Posterior cingulate gyrus (tissue), 11 donors: ENCODE measurements at regions not wholly inside any gene's neighbourhood (a gene's known extent, or its start where the extent isn't known, plus 50 kb on each side); places are given as distances from the start of the nearest gene placed in this dataset.

ENCODE experiments used
- DNase-seq, 10 donors: peaks; one replicate each; pipeline versions ENCODE4 v3.0.0 to v3.0.0-alpha.2; 2020 to 2021; ENCODE audit warnings: mixed read lengths in 3 of 10
- intact Hi-C: fragments of 100-400 bp; cut with DNase I; formaldehyde crosslinking; loops from one replicate; pipeline ENCODE4 v1.15.1; 2023

DNA sequence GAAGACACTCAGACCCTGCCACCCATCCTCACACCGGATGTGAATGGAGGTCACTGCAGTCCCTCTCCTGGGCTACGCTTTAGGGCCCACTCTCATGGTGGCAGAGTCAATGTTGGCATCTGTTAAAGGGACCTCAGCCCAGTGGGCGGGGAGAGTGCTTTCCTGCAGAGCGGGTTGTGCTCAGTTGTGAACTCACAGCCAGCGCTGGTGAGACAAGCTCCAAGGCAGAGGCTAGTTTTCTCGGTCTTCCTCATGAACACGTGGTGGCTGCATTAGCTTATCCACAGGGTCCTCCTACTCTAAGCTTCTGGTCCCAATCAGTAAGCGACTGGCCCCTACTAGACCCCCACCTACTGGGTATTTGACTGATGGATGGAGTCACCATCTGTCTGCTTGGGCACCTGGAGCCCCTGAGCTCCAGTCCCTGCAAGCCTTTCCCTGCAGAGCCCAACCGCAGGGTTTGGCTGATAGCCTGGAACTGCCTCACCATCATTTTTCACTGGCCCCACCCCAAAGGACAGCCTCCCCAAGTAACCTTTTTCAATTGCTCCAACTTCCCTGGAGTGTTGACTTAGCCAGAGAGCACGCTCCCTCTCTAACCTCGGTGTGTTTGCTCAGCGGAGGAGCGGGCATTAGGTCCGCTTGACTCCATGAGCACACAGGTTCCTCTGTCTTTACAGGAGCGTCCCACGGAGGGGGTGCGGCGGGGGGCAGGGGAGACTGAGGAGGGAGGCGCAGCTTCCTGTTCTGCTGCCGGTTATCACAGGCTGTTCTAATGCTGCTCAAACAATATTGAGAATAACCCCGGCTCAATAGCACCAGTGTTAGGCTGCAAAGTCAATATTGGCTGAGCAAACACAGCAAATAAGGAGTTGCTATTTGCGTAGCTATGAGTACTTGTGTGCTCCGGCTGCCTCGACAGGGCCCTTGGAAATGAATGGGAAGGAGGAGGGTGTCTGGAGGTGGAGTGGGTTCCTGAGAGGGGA, 141.7 kb downstream of the RPLP1 start:
- DNase-seq = no peak
- intact Hi-C loops = no loop called here

DNA sequence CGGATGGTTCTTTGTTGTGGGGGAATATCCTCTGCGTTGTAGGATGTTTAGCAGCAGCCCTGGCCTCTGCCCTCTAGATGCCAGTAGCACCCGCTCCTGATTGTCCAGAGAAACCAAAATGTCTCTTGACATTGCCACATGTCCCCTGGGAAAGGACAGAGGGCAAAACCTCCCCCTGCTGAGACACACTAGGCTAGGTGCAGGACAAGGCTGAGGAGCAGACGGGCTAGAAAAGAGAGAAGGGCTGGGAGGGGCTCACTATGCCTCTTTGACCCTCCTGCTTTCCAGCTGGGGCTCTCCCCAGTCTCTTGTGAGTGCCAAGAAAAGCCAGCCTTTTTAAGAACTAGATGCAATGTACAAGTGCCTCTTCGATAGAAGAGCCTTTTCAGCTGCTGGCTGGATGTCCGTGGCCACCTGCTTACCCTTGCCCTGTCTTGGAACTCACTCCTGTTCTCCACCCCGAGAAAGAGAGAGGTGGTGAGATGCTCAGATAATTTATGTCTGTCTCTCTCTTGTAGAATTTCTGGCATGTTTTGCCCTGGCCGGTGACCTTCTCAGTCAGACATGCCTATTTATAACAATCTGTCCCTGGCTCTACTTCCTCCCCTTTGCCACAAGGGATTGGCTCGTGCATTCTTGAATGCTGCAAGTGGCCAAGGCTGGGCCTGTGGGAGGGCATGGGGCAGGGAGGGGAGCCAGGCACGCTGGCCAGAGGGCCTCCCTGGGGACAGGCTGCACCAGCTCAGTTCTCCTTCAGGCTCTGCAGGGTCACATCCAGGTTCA, 142.6 kb downstream of the RPLP1 start:
- intact Hi-C loops = no loop called here
- DNase-seq = peak in 1 of 10 donors; percentile 80

DNA sequence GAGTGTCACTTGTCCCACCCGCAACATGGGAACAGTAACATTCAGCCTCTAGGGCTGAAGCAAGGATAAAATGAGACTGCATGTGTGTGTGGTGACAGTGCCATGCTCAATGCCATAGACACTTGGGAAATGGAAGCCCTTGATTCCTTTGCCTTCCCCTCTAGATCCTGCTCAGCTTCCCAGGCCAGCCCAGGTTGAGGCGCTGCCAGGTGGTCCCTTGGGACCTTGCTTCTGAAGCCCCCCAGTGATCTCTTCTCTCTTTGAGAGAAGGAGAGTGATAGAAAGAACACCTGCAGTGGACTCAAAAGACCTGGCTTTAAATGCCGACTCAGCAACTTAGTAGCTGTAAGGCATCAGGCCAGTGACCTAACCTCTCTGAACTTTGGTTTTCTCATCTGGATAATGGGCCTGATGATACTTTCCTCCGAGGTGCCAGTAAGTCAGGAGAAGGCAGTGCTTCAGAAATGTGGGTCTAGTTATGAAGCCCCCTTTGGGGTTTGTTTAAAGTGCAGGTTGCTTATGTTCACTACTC, 144.5 kb downstream of the RPLP1 start:
- no peak for DNase-seq
- intact Hi-C loops = no loop called here

DNA sequence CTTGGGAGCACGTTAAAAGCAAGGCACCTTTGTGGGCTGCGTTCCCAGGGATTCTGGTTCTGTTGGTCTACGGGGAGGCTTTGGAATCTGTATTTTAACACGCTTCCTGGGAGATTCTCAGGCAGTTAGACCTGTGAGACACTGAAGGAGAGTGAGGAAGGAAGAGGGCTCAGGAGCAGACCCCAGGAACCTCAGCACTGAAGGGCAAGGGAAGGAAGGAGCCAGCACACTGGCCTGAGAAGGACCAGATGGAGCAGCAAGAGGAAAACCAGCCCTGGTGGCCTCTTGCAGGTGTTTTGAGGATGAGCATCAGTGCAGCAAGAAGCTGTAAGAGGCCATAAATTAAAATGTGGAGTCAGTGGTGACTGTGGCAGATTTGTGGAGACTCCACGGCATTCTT, 146.7 kb downstream of the RPLP1 start:
- intact Hi-C loops = no loop called here
- DNase-seq = no peak

DNA sequence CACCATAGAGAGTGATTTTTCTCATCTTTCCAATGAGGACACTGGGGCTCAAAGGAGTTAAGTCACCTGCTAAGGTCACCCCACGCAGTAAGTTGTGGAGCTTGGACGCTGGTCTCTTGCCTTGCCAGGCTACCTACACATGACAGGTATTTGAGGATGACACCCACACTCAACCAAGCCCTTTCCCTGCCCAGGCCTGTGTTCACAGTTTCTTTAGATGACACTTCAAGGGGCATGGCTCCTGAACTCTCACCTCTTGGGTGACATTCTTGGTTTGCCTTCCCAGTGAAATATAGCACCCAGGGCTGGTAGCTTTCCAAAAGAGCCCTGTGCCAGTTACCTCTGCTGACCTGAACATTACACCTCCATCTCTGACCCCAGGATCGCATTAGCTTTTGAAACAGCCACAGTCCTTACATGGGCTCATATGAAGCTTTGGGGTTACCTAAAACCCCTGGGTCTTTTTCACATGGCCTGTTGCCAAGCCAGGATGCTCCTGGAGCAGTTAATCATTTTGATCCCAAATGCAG, 148.0 kb downstream of the RPLP1 start:
- intact Hi-C loops = no loop called here
- no peak for DNase-seq

DNA sequence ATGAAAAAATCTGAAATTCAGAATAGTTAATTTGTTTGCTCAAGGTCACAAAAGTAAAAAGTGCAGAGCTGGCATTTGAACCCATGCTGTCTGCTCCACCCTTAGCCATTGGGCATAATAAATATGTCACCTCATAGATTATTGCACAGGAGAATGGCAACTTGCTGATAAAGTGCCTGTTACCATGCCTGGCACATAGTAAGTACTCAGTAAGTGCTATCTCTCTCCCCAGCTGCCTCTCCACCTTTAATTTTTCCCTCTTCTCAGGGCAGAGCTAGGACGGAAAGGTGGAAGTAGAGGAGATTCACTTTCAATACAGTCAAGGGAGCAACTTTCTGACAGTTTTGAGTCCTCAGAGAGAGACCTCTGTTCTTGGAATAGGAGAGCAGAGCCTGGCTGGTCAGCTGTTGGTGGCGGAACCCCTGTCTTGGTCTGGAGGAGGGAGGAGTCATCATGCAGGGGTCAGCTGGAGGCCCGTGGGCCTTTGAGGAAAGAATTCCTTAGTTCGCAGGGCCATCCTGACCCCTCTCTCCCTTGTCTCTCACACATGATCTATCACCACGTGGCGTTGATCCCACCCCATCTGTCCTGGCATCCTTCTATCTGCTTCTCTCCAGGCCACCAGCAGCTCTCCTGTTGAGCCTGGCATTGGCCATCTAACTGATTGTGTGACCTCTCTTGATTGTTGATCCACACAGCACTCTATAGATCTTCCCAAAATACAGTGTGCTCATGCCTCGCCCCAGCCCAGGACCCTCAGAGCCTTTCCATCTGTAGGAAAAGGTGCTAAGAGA, 149.3 kb downstream of the RPLP1 start:
- intact Hi-C loops = no loop called here
- no peak for DNase-seq

DNA sequence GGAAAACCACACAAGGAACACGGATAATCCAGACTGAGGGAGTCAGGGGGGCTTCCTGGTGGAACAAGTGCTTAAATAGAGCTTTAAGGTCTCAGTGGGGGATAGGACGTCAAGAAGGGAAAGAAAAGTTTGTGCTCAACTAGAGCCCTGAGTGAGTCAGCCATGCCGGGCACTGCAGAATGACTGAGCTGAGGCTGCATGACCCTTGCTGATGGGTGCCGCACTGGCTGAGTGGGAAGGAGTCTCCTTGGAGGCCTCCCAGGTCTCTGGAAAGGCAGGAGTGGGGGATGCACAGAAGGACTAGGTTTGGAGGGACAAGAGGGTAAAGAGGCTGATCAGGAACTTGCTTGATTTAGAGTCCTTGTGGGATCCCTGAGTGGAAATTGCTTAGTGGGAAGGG, 150.3 kb downstream of the RPLP1 start:
- intact Hi-C loops = no loop called here
- DNase-seq = no peak

DNA sequence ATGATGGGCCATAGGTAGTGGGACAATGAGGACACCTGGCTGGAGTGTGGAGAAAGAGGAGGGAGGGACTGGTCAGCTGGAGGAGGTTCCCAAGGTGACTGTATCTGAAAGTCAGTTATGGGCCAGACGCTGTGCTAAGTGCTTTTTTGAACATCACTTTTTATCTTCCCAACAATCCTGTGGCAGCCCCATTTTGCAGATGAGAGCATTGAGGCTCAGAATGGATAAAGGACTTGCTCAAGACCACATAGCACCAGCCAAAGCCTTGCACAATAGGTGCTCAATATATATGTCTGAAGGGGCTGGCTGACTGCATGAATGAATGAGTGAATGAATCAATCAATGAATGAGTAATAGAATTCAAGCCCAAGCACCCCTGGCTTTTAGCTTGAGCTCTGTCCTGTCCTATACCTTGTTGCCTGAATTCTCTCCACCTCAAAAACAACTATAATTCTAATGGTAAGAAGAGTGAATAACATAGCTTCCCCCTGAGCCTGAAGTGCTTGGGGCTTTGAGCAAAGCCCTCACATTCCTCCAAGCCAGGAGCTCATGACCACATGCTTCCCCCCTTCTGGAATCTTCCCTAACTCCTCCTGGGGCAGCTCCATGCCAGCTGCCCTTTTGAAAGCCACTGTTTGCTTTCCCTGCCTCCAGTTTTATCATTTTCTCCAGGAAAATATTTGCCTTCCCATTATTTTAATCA, 150.9 kb downstream of the RPLP1 start:
- intact Hi-C loops = no loop called here

DNA sequence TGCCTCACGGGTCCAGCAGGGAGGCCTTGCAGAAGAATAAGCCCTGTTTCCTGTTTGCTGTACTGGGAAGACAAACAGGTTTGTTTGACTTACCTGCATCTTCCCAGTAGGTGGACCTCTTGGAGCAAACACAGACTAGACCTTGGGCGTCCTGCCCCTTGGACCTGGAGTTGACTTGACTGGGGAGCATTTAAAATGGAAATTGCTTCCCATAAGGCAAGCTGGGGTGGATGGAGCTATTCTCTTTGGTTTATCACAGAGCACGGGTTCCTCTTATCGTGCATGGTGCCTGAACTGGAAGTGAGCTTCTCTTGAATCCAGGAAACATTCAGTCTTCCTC, 151.4 kb downstream of the RPLP1 start:
- intact Hi-C loops = no loop called here
- DNase-seq = no peak

More for the DNA sequence above, 150.9 kb downstream of the RPLP1 start:
- no peak for DNase-seq

DNA sequence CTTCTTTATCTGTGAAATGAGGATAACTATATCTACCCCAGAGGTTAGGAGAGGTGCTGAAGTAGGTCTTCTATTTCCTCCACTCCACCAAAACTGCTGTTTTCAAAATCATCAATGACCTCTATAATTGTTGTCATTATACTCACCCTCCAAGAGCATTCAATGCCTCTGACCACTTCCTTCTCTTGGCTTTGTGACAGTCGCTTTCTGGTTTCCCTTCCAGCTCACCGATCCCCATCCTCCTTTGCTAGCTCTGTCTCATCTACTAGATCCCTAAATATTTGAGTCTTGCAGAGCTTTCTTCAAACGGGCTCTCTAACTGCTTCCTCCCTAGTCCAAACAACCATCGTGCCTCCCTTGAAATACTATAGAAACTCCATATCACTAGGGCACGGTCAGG, 153.5 kb downstream of the RPLP1 start:
- no peak for DNase-seq
- intact Hi-C loops = no loop called here

DNA sequence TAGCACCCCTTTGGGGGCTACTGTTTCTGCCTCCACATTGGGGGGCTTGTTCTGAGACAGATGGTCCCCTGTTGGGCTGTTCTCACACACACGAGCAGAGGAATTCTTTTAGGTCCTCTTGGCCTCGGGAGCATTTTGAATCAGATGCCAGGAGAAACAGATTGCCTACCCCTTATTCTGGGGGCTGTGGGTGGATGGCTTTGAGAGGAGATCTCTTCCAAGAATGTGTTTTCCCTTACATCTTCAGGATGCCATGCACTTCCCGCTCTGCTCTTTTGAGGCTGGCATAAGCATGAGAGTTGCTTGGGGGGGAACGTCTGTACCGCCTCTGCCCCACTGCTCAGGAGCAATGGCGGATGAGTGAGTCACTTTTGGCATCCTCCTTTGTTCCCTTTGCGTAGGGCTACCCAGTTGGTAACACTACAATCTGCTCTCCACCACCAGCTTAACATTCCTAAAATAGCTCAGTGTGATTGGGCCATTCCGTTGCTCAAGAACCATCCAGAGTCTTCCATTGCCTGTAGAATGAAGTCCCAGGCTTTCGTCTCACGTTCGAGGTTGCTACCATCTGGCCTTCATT, 154.4 kb downstream of the RPLP1 start:
- intact Hi-C loops = no loop called here

DNA sequence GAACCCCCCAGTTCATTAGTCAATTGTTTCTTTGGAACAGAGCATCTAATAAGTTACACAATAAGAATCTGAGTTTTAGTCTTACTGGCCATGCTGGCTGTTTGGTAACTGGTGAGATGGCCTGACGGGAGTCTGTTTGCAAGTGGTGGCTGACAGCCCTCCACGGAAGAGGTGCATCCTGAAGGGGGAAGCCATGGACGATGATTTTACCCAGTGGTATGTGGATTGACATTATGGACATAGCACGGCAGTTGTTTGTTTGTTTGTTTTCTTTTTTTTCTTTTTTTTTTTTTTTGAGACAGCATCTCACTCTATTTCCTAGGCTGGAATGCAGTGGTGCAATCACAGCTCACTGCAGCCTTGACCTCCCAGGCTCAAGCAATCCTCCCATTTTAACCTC, 156.0 kb downstream of the RPLP1 start:
- DNase-seq = no peak
- intact Hi-C loops = no loop called here

More for the DNA sequence above, 154.4 kb downstream of the RPLP1 start:
- DNase-seq = peak in 6 of 10 donors; percentile 25 to 90 (median 54)

DNA sequence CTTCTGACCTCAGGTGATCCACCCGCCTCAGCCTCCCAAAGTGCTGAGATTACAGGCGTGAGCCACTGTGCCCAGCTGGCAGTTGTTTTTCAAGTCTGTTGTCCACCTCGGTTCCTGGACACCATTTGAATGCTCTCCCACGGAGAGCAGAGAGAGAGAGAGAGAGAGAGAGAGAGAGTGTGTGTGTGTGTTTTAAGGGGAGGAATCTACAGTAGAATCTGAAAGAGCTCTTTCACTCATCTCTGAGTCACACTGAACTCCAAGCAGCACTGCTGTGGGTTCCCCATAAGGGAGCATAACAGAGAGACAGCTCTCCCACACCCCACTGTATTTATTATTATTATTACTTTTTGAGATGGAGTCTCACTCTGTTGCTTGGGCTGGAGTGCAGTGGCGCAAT, 156.6 kb downstream of the RPLP1 start:
- intact Hi-C loops = no loop called here
- DNase-seq = no peak

DNA sequence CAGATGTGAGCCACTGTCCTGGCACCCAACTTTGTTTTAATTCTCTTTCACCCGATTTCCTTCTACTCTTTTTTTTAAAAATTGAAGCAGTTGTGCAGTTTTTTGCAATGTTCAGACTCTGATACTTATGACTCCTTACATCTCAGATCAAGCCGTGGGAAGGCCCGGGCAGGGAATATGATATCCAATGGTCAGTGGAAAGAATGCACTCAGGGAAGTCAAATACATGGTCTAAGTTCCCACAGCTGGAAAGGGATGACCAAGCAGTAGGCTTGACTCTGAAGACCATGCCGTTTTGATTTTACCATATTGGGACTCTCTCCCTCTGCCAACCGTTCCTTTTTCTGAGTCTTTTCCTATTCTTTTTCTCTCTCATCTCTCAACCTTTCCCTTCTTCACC, 157.2 kb downstream of the RPLP1 start:
- DNase-seq = no peak
- intact Hi-C loops = no loop called here

DNA sequence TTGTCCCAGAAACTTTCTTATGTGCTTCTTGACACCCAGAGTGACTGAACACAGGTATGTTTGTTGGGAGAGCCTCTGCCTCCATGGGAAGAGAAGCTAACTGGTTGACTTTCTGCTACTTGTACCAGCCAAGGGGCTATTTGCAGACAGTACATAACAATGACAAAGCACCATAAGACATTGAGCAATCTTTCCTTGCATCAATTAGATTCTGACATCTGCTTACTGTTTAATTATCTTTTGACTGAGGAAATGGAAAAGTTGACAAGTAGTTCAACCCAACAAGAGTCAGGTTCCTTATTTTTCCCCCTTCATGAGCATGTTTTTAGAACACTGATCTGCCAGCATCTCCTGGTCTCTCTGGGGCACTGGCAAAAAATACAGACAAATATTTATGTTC, 157.7 kb downstream of the RPLP1 start:
- no peak for DNase-seq
- intact Hi-C loops = no loop called here

DNA sequence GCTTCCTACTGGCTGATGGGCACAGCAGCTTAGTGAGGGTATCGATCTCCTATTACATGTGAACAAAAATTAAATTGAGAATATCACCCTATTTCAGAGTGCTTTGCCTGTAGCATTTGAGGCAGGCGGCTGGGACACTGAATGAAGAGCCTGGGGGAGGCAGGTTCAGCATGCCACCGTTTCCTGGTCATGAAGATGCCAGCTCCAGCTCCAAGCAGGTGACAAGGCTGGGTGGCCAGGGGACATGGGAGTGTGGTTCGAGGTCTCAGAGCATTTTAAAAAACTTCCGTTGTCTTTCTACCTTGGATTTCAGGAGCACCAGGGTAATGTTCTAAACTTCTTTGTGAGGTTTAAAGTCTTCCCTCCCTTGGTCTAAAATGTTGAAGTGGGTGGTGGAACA, 158.2 kb downstream of the RPLP1 start:
- DNase-seq = no peak
- intact Hi-C loops = no loop called here

DNA sequence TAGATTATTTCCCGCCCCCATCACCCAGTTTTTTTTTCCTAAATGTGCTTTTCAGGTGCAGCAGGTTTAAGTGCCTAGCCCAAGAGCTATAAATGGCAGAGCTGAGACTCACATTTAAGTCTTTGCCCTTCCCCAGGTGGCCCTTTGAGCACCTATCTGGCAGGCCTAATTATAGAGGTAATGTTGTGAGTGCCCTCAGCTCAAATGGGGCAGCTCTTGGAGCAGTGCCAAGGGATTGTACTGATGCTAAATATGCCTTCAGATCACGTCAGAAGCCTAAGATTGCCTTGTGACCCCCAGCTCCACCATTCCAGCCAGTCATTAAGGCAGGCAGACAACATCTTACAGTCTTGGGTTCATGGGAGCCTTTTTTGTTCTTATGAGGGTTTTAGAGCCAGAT, 159.5 kb downstream of the RPLP1 start:
- intact Hi-C loops = no loop called here
- DNase-seq = no peak

DNA sequence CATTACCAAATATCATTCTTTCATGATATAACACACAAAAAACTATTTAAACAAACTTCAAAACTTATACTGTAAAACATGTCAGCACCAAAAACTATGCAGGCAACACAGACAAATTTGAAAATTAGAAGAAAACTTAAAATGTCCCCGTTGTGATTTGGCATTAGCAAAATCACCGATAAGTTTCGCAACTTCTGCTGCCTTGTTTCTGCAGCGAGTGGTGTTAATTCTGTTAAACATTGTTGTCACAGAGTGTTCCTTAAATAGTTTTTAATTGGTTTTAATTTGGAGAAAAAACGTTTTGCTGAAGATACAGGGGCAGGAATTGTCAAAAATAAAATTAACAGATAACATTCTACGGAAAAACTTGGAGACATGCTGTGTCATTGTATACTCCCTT, 160.6 kb downstream of the RPLP1 start:
- no peak for DNase-seq
- intact Hi-C loops = no loop called here

DNA sequence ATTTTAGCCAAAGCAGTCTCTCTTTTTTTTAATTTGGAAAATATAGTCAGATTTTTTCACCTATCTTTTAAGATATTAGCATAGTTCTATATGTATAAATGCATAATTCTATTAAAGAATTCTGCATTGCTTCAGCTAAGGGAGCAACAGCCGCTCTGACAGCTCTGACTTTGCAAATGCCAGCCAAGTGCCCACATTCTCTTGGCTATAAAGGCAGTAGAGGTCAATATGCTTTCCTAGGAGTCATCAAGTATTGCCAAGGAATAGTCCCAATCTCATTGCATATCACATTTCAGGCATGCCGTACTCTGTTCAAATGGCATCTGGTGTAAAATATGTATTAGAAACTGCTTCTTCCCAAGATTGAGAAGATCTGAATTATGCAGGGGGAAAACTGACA, 161.4 kb downstream of the RPLP1 start:
- DNase-seq = no peak
- intact Hi-C loops = no loop called here

DNA sequence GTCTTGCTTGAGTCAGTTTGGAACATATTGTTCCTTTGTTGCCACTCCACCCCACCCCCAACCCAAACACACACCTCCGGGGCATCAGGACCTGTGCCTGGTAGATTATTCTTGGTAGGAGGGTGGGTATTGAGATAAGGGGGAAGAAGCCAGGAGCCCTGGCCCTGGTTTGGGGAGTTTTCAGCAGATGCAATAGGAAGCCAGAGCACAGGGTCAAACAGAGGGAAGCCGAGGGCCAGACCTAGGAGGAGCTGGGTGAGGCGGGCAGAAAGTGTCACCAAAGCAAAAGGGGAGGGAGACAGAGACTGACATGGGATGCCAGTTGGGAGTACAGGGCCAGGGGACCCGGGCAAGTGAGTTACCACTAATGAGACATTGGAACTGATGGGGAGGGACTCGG, 163.1 kb downstream of the RPLP1 start:
- no peak for DNase-seq
- intact Hi-C loops = no loop called here
